ENCODE measurements at regions not wholly inside any gene's neighbourhood (a gene's known extent, or its start where the extent isn't known, plus 50 kb on each side); places are given as distances from the start of the nearest gene placed in this dataset.
"Not testable (repeated sequence)": the region's sequence is repeated elsewhere in the genome, so short reads cannot be mapped to it uniquely, and the experiment has no call there.

DNA sequence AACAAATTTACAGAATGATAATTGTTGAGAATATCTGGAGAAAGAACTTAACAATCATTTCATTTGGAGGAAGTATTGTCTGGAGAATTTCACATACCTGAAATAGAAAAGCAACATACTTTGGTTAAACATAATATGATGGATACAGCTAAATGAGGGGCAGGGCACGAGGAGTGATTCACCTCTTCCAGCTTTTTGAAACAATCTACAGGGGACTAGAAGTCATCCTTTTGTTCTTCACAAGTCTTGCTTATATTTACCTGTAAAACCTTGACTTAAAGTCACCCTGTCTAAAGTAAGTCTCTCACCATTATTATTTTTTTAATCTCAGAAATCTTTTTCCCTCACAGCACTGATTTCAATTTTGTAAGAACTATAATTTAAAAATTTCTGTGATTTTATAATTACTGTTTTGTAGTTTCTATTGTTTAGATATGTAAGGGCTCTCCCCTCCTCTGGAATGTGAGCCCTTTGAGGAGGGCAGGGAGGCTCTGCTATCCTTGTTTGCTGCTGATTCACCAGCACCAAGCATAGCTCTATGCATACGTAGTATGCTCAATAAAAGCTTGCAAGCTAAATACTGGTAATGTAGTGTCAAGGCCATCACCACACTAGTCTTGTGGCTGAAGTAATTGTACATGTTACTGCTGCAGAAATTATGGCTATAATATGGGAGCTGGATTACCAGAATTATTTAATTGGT is 193.9 kb upstream of the THRB start:
- no peak for DNase-seq
- H3K27me3 ChIP-seq: no peaks in the 10 kb centered on the region
- no peak for ATAC-seq
- no peaks in the 10 kb centered on the region for H3K36me3 ChIP-seq (replicated peaks in 1 of 2; ENCODE audit: insufficient read depth in 1 of 2, low read depth in 2 of 2)
- peaks cover 10% of the 10 kb centered on the region for H3K4me1 ChIP-seq
- intact Hi-C loops (cut with DNase I): no loop called here
- H3K4me3 ChIP-seq: no peak overlapping the region
- H3K9me3 ChIP-seq: no peaks in the 10 kb centered on the region
- TF ChIP-seq, protein P1, sequence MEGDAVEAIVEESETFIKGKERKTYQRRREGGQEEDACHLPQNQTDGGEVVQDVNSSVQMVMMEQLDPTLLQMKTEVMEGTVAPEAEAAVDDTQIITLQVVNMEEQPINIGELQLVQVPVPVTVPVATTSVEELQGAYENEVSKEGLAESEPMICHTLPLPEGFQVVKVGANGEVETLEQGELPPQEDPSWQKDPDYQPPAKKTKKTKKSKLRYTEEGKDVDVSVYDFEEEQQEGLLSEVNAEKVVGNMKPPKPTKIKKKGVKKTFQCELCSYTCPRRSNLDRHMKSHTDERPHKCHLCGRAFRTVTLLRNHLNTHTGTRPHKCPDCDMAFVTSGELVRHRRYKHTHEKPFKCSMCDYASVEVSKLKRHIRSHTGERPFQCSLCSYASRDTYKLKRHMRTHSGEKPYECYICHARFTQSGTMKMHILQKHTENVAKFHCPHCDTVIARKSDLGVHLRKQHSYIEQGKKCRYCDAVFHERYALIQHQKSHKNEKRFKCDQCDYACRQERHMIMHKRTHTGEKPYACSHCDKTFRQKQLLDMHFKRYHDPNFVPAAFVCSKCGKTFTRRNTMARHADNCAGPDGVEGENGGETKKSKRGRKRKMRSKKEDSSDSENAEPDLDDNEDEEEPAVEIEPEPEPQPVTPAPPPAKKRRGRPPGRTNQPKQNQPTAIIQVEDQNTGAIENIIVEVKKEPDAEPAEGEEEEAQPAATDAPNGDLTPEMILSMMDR (IDR thresholded peaks at IDR 0.05): no peak
- no peak for TF ChIP-seq POLR2A (IDR thresholded peaks at IDR 0.05)
- no peak overlapping the region for H3K27ac ChIP-seq
- WGBS, 2 donors: 60 to 68% methylated on average over 2 of the region's 2 CpGs

DNA sequence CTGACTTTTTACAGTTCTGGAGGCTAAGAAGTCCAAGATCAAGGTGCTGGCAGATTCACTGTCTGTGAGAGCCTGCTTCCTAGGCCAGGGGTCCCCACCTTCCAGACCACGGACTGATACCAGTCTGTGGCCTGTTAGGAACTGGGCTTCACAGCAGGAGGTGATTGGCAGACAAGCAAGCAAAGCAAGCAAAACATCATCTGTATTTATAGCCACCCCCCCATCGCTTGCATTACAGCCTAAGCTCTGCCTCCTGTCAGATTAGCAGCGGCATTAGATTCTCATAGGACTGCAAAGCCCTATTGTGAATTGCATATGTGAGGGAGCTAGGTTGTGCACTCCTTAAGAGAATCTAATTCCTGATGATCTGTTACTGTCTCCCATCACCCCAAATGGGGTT is 194.7 kb upstream of the THRB start:
- no peaks in the 10 kb centered on the region for H3K27me3 ChIP-seq
- DNase-seq (no peak), ATAC-seq (no peak)
- H3K4me1 ChIP-seq: peaks cover 5% of the 10 kb centered on the region
- no peaks in the 10 kb centered on the region for H3K9me3 ChIP-seq
- TF ChIP-seq, protein P1 (IDR thresholded peaks at IDR 0.05): no peak
- TF ChIP-seq POLR2A (IDR thresholded peaks at IDR 0.05): no peak
- no peak overlapping the region for H3K4me3 ChIP-seq
- no peaks in the 10 kb centered on the region for H3K36me3 ChIP-seq (replicated peaks in 1 of 2; ENCODE audit: insufficient read depth in 1 of 2, low read depth in 2 of 2)
- no peak overlapping the region for H3K27ac ChIP-seq
- WGBS, 2 donors: 66 to 83% methylated on average over 3 of the region's 3 CpGs
- intact Hi-C loops (cut with DNase I): no loop called here

DNA sequence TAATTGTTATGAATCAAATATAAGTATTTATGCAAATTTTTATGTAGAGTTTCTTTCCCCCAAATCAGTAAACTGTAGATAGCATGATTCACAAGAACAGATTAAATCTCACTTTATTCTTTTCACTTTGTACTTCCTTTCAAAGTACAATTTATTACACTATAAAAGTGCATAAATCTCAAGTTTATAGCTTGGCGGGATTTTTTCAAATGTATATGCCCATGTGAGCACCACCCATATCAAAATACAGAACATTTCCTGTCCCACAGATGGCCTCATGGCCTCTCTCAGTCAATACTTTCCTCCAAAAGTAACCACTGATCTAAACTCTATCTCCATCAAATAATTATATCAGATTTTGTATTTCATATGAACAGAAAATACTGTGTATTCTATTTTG is 196.1 kb upstream of the THRB start:
- no peaks in the 10 kb centered on the region for H3K4me1 ChIP-seq
- no peaks in the 10 kb centered on the region for H3K27me3 ChIP-seq
- H3K9me3 ChIP-seq: no peaks in the 10 kb centered on the region
- no peak for ATAC-seq
- H3K36me3 ChIP-seq (replicated peaks in 1 of 2; ENCODE audit: insufficient read depth in 1 of 2, low read depth in 2 of 2): no peaks in the 10 kb centered on the region
- WGBS, 2 donors: 73 to 77% methylated on average over 1 of the region's 1 CpG
- DNase-seq: no peak
- TF ChIP-seq, protein P1 (IDR thresholded peaks at IDR 0.05): no peak
- TF ChIP-seq POLR2A (IDR thresholded peaks at IDR 0.05): no peak
- intact Hi-C loops (cut with DNase I): no loop called here
- no peak overlapping the region for H3K4me3 ChIP-seq
- H3K27ac ChIP-seq: no peak overlapping the region

DNA sequence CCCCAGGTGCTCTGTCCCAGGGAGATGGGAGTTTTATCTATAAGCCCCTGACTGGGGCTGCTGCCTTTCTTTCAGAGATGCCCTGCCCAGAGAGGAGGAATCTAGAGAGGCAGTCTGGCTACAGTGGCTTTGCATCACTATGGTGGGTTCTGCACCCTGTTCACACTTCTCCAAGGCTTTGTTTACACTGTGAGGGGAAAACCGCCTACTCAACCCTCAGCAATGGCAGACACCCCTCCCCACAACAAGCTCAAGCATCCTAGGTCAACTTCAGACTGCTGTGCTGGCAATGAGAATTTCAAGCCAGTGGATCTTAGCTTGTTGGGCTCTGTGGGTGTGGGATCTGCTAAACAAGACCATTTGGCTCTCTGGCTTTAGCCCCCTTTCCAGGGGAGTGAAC is 204.4 kb upstream of the THRB start:
- H3K27ac ChIP-seq; ATAC-seq; H3K27me3 ChIP-seq; H3K9me3 ChIP-seq; H3K36me3 ChIP-seq (replicated peaks in 1 of 2; ENCODE audit: insufficient read depth in 1 of 2, low read depth in 2 of 2); H3K4me1 ChIP-seq; DNase-seq; H3K4me3 ChIP-seq; intact Hi-C loops (cut with DNase I): not testable (repeated sequence)
- WGBS, 2 donors: 79% methylated on average over 1 of the region's 1 CpG; no CpG with 5 or more reads in 1 of the 2 donors

DNA sequence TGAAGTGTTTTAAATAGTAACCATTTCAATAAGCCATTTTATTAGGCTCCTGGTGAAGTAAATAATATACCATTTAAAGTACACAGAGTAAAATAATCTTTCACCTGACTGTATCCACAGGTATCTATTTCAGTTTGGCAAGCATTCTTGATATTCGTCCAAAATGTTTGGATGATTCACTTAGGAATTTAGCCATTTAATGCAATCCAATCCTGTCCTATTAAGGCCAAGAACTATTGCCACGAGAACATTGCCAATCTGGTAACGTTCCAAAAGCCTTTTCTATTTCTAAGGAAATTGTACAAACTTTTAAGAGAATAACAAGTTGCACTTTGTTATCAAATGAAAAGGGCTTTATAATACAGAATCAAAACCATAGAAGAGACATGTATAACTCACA is 209.8 kb upstream of the THRB start:
- Histone ChIP-seq H3K27ac (no peak overlapping the region), H3K27me3 (no peaks in the 10 kb centered on the region), H3K9me3 (no peaks in the 10 kb centered on the region), H3K36me3 (replicated peaks in 1 of 2; ENCODE audit: insufficient read depth in 1 of 2, low read depth in 2 of 2) (no peaks in the 10 kb centered on the region), H3K4me1 (no peaks in the 10 kb centered on the region), H3K4me3 (no peak overlapping the region)
- 33 to 39% methylated on average over 3 of the region's 3 CpGs for WGBS, 2 donors
- no peak for TF ChIP-seq POLR2A (IDR thresholded peaks at IDR 0.05)
- TF ChIP-seq, protein P1 (IDR thresholded peaks at IDR 0.05): no peak
- intact Hi-C loops (cut with DNase I): no loop called here
- no peak for ATAC-seq
- DNase-seq: no peak
